Heart right ventricle (tissue), 16 donors: ENCODE measurements at regions not wholly inside any gene's neighbourhood (a gene's known extent, or its start where the extent isn't known, plus 50 kb on each side); places are given as distances from the start of the nearest gene placed in this dataset.

ENCODE experiments used
- ATAC-seq, 8 donors: fragments of 200-7000 bp; cut with Tn5 transposase; one replicate each; pipeline ENCODE4 v1.9.1; 2020; ENCODE audit warnings: mild to moderate bottlenecking in 8 of 8, moderate library complexity in 8 of 8, moderate number of reproducible peaks in 1 of 8
- DNase-seq, 2 donors: peaks; one replicate each; pipeline ENCODE4 v3.0.0-alpha.2; 2020
- H3K27ac ChIP-seq, 10 donors: fragments of 200-600 bp; sonication (generic) in 2 of 10; one replicate each; pipeline versions ENCODE4 v1.5.0 to v1.8.0; 2020 to 2022; ENCODE audit warnings: mild to moderate bottlenecking in 3 of 10
- H3K27me3 ChIP-seq, 7 donors: fragments of 200-600 bp; one replicate each; pipeline ENCODE4 v1.8.0; 2021 to 2022; ENCODE audit warnings: mild to moderate bottlenecking in 2 of 7
- H3K36me3 ChIP-seq, 9 donors: fragments of 200-600 bp; sonication (generic) in 1 of 9; one replicate each; pipeline versions ENCODE4 v1.5.0 to v1.8.0; 2020 to 2022; ENCODE audit warnings: mild to moderate bottlenecking in 2 of 9
- H3K4me1 ChIP-seq, 9 donors: fragments of 200-600 bp; sonication (generic) in 1 of 9; one replicate each; pipeline versions ENCODE4 v1.5.0 to v1.8.0; 2020 to 2022; ENCODE audit warnings: mild to moderate bottlenecking in 4 of 9
- H3K4me3 ChIP-seq, 10 donors: fragments of 200-600 bp; sonication (generic) in 2 of 10; one replicate each; pipeline versions ENCODE4 v1.5.0 to v1.8.0; 2020 to 2022; ENCODE audit warnings: mild to moderate bottlenecking in 7 of 10, moderate library complexity in 2 of 10
- H3K9me3 ChIP-seq, 11 donors: fragments of 200-600 bp in 10 of 11; sonication (generic) in 2 of 11; one replicate each; pipeline versions ENCODE4 v1.5.0 to v1.8.0; 2013 to 2022; ENCODE audit warnings: mild to moderate bottlenecking in 2 of 11, control low read depth in 1 of 11, moderate library complexity in 1 of 11
- CTCF ChIP-seq, 9 donors: fragments of 200-600 bp; sonication (generic) in 2 of 9; IDR thresholded peaks; one replicate each; pipeline versions ENCODE4 v1.5.0 to v1.8.0; 2021 to 2022; ENCODE audit warnings: antibody characterized with exemption in 9 of 9, mild to moderate bottlenecking in 5 of 9, moderate library complexity in 1 of 9
- WGBS, 2 donors: extraction: QIAGEN DNeasy Blood & Tissue Kit; methylation state at CpG; one replicate each; pipeline ENCODE4 v1.1.7; 2013; ENCODE audit warnings: inconsistent platforms in 1 of 2; 5-methylcytosine and 5-hydroxymethylcytosine counted together
- intact Hi-C, 10 donors: fragments of 100-400 bp; cut with DNase I; formaldehyde crosslinking; loops; one replicate each; pipeline versions ENCODE4 v1.11.1 to v1.14.2; 2022
- donor health status: Arrhythmogenic right ventricular cardiomyopathy.
- donor health status: ischemic (EF 13 %, LVEDD 7.1; RV severe dilation, severe dysfunction).
- donor health status: healthy with polysubstance abuse.
- donor health status: DM: no; HTN: yes; CAD: no.
- donor health status: DM: no; HTN: no; CAD: no.
- donor health status: ischemic (EF 25% LVEDD 6.9; RV normal size, moderate dysfunction).
- donor health status: ischemic (EF 25% LVEDD 5.7; RV mildly dilated, moderate dysfunction).
- donor health status: healthy.
- donor health status: DM: yes; HTN: yes; CAD: no.
- donor health status: Ischemic cardiomyopathy.
- donor health status: ischemic (EF 35%, LVEDD 5.7; RV mildly dilated, moderate dysfunction).
- donor health status: nonischemic (EF 11% LVEDD 7.7; RV severe dilation, severe dysfunction).
- donor health status: DM: yes; HTN: yes; CAD: no.
- donor health status: PGD.
- donor health status: ischemic (EF 29% LVEDD 5.4; RV normal size, mild dysfunction).
- donor health status: nonischemic (EF 23%, LVEDD 6.1; RV moderate dilation, normal function).

- H3K4me1 ChIP-seq: peaks cover 4 to 97% (median 70%) of the 10 kb centered on the region in 9 donors
- intact Hi-C loops: no loop called here
- no peak overlapping the region for H3K4me3 ChIP-seq
- H3K27ac ChIP-seq: peak overlapping the region in 2 of 10 donors; percentile 30 to 33
- ATAC-seq (peak in 1 of 8 donors; percentile 29), DNase-seq (no peak)
- TF ChIP-seq CTCF (IDR thresholded peaks at IDR 0.05): no peak
- H3K9me3 ChIP-seq: no peaks in the 10 kb centered on the region
- H3K36me3 ChIP-seq: no peaks in the 10 kb centered on the region
- no peaks in the 10 kb centered on the region for H3K27me3 ChIP-seq
These were observed 54.0 kb downstream of the UTRN start for GRCh38 chr6:144338951-144339700.

- Histone ChIP-seq H3K4me3 (no peak overlapping the region), H3K9me3 (no peaks in the 10 kb centered on the region), H3K4me1 (peaks cover 4 to 97% (median 72%) of the 10 kb centered on the region in 9 donors), H3K27me3 (no peaks in the 10 kb centered on the region), H3K36me3 (no peaks in the 10 kb centered on the region), H3K27ac (peak overlapping the region in 4 of 10 donors; percentile 30 to 33 (median 32))
- DNase-seq (no peak), ATAC-seq (no peak)
- intact Hi-C loops: loop anchor here in 3 of 10 donors (5.0 to 10.0 kb wide), 2 partner anchors 53 to 55 kb away; partner anchors contain the start of gene UTRN (in 3 of the 3)
- 93 to 94% methylated on average over 12 of the region's 12 CpGs for WGBS, 2 donors
- TF ChIP-seq CTCF (IDR thresholded peaks at IDR 0.05): no peak
These were observed 54.8 kb downstream of the UTRN start for GRCh38 chr6:144339859-144340452.

- Histone ChIP-seq H3K9me3 (no peaks in the 10 kb centered on the region), H3K4me3 (no peak overlapping the region), H3K27me3 (no peaks in the 10 kb centered on the region), H3K36me3 (no peaks in the 10 kb centered on the region), H3K27ac (peak overlapping the region in 3 of 10 donors; percentile 30 to 33 (median 33)), H3K4me1 (peaks cover 0 to 97% (median 72%) of the 10 kb centered on the region in 9 donors)
- WGBS, 2 donors: 65 to 67% methylated on average over 5 of the region's 5 CpGs
- DNase-seq: no peak
- intact Hi-C loops: loop anchor here in 3 of 10 donors (5.0 to 10.0 kb wide), 2 partner anchors 53 to 56 kb away; partner anchors contain the start of gene UTRN (in 3 of the 3)
- peak in 1 of 8 donors; percentile 50 for ATAC-seq
- no peak for TF ChIP-seq CTCF (IDR thresholded peaks at IDR 0.05)
These were observed 55.6 kb downstream of the UTRN start for GRCh38 chr6:144340541-144341371.
